Esophagus muscularis mucosa (tissue), 4 donors: ENCODE measurements at regions not wholly inside any gene's neighbourhood (a gene's known extent, or its start where the extent isn't known, plus 50 kb on each side); places are given as distances from the start of the nearest gene placed in this dataset.

Experiments used
- DNase-seq: peaks from one replicate; pipeline ENCODE4 v3.0.0-alpha.2; 2017; ENCODE audit errors: extremely low spot score
- H3K27ac ChIP-seq, 4 donors: fragments of 200-600 bp; sonication (generic); replicated peaks in 1 of 4; 1 replicate in 3 of 4; 2 replicates in 1 of 4; pipeline ENCODE4 v1.5.1; 2016 to 2019; ENCODE audit warnings: mild to moderate bottlenecking in 1 of 4
- H3K27me3 ChIP-seq, 4 donors: fragments of 200-600 bp; sonication (generic); one replicate each; pipeline versions ENCODE4 v1.5.1 to v1.6.0; 2016 to 2019
- H3K36me3 ChIP-seq, 4 donors: fragments of 200-600 bp; sonication (generic); one replicate each; pipeline ENCODE4 v1.5.1; 2016 to 2019
- H3K4me1 ChIP-seq, 4 donors: fragments of 200-600 bp; sonication (generic); one replicate each; pipeline ENCODE4 v1.5.1; 2016 to 2019
- H3K4me3 ChIP-seq, 4 donors: fragments of 200-600 bp; sonication (generic); 1 replicate in 2 of 4; 2 replicates in 2 of 4; pipeline ENCODE4 v1.5.1; 2016 to 2019; ENCODE audit warnings: mild to moderate bottlenecking in 4 of 4, moderate library complexity in 1 of 4
- H3K9me3 ChIP-seq, 4 donors: fragments of 200-600 bp; sonication (generic); 1 replicate in 3 of 4; 2 replicates in 1 of 4; pipeline ENCODE4 v1.5.1; 2016 to 2019
- CTCF ChIP-seq, 3 experiments: fragments of 200-600 bp in 2 of 3; fragments of 450-650 bp in 1 of 3; sonication (generic) in 2 of 3; IDR thresholded peaks; one replicate each; pipeline ENCODE4 v1.5.1; 2017 to 2019; ENCODE audit warnings: antibody characterized with exemption in 3 of 3, mild to moderate bottlenecking in 2 of 3, moderate library complexity in 1 of 3
- EP300 ChIP-seq: sonication (generic); formaldehyde crosslinking; IDR thresholded peaks from one replicate; pipeline ENCODE4 v1.6.1; 2017; ENCODE audit warnings: antibody characterized with exemption
- POLR2A ChIP-seq: fragments of 450-650 bp; IDR thresholded peaks from one replicate; pipeline ENCODE4 v1.6.1; 2017; ENCODE audit warnings: antibody characterized with exemption, moderate library complexity, mild to moderate bottlenecking, low read depth
- POLR2AphosphoS5 ChIP-seq, 2 donors: sonication (generic); formaldehyde crosslinking; IDR thresholded peaks; one replicate each; pipeline ENCODE4 v1.6.1; 2017; ENCODE audit warnings: antibody characterized with exemption in 2 of 2
- WGBS: methylation state at CpG from one replicate; pipeline ENCODE4 v1.1.5; 2018; 5-methylcytosine and 5-hydroxymethylcytosine counted together
- intact Hi-C: fragments of 100-400 bp; cut with DNase I; formaldehyde crosslinking; loops from one replicate; pipeline ENCODE4 v1.15.1; 2023

GRCh38 chr2:149915151-149915550 is 327.6 kb upstream of the MMADHC start:
- Histone ChIP-seq H3K4me3 (no peak overlapping the region), H3K9me3 (peaks cover 0 to 3% (median 0%) of the 10 kb centered on the region in 4 donors), H3K27me3 (no peaks in the 10 kb centered on the region), H3K27ac (no peak overlapping the region), H3K36me3 (no peaks in the 10 kb centered on the region), H3K4me1 (no peaks in the 10 kb centered on the region)
- intact Hi-C loops, result no loop called here
- TF ChIP-seq POLR2AphosphoS5 (IDR thresholded peaks at IDR 0.05), result no peak
- no peak for TF ChIP-seq EP300
- TF ChIP-seq POLR2A, result no peak
- no peak for TF ChIP-seq CTCF (IDR thresholded peaks at IDR 0.05)
- 79% methylated on average over 3 of the region's 3 CpGs for WGBS
- DNase-seq, result no peak

- H3K36me3 ChIP-seq, result no peaks in the 10 kb centered on the region
- no peaks in the 10 kb centered on the region for H3K27me3 ChIP-seq
- H3K27ac ChIP-seq, result no peak overlapping the region
- WGBS, result 42% methylated on average over 3 of the region's 3 CpGs
- intact Hi-C loops, result no loop called here
- DNase-seq, result no peak
- TF ChIP-seq POLR2A, result no peak
- no peak for TF ChIP-seq EP300
- no peak for TF ChIP-seq CTCF (IDR thresholded peaks at IDR 0.05)
- TF ChIP-seq POLR2AphosphoS5 (IDR thresholded peaks at IDR 0.05), result no peak
- peaks cover 0 to 10% (median 5%) of the 10 kb centered on the region in 4 donors for H3K4me1 ChIP-seq
- no peak overlapping the region for H3K4me3 ChIP-seq
- H3K9me3 ChIP-seq, result no peaks in the 10 kb centered on the region
These were observed 321.4 kb upstream of the MMADHC start for GRCh38 chr2:149908726-149909683.

DNA sequence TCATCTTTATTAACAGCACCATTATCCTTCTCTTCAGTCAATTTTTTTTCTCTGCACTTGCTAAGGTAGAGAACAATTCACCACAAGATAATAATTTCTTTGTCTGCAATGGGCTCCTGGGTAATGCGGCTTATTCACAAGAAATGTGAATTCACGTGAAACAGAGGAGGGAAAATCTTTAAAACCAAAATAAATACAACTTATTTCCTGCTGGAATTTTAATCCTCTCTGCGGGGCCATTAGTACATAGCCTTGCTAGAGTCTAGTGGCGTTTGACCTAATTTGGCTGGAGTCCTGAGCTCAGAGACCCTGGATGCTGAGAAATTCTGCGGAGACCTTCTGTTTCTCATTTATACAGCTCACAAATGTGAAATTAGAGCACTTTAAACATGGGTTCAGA is 319.3 kb upstream of the MMADHC start:
- no peak overlapping the region for H3K27ac ChIP-seq
- peaks cover 0 to 10% (median 5%) of the 10 kb centered on the region in 4 donors for H3K4me1 ChIP-seq
- H3K36me3 ChIP-seq, result no peaks in the 10 kb centered on the region
- DNase-seq, result no peak
- no peaks in the 10 kb centered on the region for H3K27me3 ChIP-seq
- H3K4me3 ChIP-seq, result no peak overlapping the region
- intact Hi-C loops, result no loop called here
- TF ChIP-seq POLR2A, result no peak
- TF ChIP-seq POLR2AphosphoS5 (IDR thresholded peaks at IDR 0.05), result no peak
- no peak for TF ChIP-seq CTCF (IDR thresholded peaks at IDR 0.05)
- no peak for TF ChIP-seq EP300
- no peaks in the 10 kb centered on the region for H3K9me3 ChIP-seq
- 72% methylated on average over 5 of the region's 5 CpGs for WGBS

- no peak overlapping the region for H3K27ac ChIP-seq
- no peaks in the 10 kb centered on the region for H3K36me3 ChIP-seq
- TF ChIP-seq EP300 (no peak), POLR2A (no peak), CTCF (IDR thresholded peaks at IDR 0.05) (no peak), POLR2AphosphoS5 (IDR thresholded peaks at IDR 0.05) (no peak)
- no peak overlapping the region for H3K4me3 ChIP-seq
- peaks cover 0 to 8% (median 4%) of the 10 kb centered on the region in 4 donors for H3K4me1 ChIP-seq
- DNase-seq, result no peak
- 78% methylated on average over 7 of the region's 7 CpGs for WGBS
- intact Hi-C loops, result no loop called here
- no peaks in the 10 kb centered on the region for H3K27me3 ChIP-seq
- H3K9me3 ChIP-seq, result no peaks in the 10 kb centered on the region
These were observed 317.0 kb upstream of the MMADHC start for GRCh38 chr2:149904352-149905175.
